HG02938 (cell line): ENCODE measurements at regions not wholly inside any gene's neighbourhood (a gene's known extent, or its start where the extent isn't known, plus 50 kb on each side); places are given as distances from the start of the nearest gene placed in this dataset.

Experiments used
- ATAC-seq: cut with Tn5 transposase; IDR thresholded peaks from one replicate; pipeline ENCODE4 v1.9.1; 2021; ENCODE audit warnings: mild to moderate bottlenecking, moderate library complexity; ENCODE audit not compliant: unreplicated experiment

GRCh38 chr5:5584236-5584745, 161.8 kb downstream of the ICE1 start:
- ATAC-seq: no peak

- ATAC-seq: no peak
These were observed 161.4 kb downstream of the ICE1 start for GRCh38 chr5:5583832-5584231.

DNA sequence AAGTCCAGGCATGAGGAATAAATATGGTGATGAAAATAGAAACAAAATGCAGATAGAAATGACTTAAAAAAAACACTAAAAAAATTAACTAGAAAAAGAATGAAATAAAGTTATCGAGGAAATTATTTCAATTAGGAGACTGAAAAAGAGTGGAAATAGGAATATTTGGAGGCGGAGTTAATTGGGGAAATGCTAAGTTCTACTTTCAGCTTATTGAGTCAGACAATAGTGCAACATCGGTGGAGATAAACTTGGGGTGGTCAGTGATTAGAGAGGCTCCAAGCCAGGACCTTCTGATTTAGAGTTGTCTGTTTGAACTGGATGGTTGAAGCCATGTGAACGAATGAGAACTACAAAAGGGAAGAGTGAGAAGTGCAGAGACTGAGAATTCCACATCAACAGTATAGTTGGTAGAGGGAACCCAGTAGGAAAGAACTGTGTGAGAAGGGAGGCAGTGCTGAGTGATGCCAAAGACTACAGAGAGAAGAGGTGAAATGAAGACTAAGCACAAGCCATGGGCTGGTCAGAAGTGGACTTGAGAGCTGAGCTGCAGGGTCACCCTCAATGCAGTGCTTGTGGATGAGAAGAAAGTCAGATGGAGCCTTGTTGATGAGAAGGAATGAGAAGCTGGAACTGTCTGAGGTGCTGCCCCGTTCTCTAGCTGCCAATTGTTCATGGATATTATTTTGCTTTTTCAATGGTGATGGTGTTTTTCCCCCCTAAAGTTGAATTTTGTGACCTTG, 160.7 kb downstream of the ICE1 start:
- no peak for ATAC-seq

- no peak for ATAC-seq
These were observed 158.6 kb downstream of the ICE1 start for GRCh38 chr5:5581080-5581479.

- no peak for ATAC-seq
These were observed 154.3 kb downstream of the ICE1 start for GRCh38 chr5:5576744-5577143.

- no peak for ATAC-seq
These were observed 153.0 kb downstream of the ICE1 start for GRCh38 chr5:5575461-5575860.

DNA sequence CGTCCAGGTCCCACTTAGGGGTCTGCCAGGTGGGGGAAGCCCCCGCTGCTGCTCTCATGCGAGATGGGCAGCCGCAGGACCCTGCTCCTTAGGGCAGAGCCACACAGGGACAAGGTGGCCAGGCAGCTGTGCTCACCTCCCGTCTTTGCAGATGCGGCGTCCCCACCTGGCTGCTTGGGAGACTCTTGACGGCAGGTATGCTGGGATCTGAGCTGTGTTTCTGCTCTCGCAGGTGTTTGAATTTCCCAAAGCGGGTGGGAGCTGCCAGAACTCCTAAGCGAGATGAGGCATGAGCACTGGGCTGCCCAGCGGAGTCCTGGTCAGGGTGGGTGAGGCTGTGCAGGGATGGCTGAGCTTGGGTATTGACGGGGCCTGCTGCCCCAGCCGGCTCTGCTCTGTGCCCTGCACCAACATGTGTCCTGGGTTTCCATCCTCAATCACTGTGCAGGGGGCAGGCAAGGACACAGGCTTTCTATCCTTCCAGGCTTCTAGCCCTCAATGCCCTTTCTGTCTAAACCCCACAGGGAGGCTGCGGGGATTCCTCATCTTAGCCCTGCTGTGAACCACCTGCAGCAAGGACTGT, 151.4 kb downstream of the ICE1 start:
- ATAC-seq: no peak

DNA sequence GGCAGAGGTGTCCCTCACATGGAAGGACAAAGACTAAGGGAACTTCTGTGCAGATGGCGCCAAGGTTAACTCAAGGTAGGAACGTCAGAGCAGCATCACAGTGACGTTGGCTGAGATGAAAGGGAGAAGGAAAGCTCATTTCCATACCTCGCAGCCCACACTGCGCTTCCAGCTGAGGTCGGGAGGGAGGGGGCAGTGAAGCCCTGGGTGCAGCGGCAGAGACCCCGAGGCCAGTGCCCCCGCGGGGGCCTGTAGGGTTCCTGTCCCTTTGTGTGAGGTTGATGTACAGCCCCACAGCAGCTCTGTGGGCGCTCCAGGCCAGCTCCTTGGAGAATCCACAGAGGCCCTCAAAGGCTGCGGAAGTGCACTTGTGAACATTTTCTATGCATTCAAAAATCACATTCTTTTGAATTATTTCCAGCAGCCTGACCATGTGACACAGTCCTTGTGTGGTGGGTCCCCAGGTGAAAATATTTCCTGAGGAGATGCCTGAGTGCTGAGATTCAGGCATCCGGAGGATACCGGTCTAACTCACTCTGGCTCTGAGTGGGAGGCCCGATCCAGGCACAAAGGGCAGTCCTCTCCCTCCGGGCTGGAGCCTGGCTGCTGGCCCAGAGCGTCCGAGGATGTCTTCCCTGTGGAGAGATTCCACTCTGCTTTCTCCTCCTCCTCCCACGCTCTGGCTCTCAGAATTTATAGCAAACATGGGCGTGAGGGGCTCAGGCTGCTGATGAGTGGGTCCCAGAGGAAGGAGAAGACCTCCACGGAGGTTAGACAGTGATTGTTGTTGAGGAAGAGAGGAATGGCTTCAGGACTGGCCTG, 150.7 kb downstream of the ICE1 start:
- no peak for ATAC-seq

DNA sequence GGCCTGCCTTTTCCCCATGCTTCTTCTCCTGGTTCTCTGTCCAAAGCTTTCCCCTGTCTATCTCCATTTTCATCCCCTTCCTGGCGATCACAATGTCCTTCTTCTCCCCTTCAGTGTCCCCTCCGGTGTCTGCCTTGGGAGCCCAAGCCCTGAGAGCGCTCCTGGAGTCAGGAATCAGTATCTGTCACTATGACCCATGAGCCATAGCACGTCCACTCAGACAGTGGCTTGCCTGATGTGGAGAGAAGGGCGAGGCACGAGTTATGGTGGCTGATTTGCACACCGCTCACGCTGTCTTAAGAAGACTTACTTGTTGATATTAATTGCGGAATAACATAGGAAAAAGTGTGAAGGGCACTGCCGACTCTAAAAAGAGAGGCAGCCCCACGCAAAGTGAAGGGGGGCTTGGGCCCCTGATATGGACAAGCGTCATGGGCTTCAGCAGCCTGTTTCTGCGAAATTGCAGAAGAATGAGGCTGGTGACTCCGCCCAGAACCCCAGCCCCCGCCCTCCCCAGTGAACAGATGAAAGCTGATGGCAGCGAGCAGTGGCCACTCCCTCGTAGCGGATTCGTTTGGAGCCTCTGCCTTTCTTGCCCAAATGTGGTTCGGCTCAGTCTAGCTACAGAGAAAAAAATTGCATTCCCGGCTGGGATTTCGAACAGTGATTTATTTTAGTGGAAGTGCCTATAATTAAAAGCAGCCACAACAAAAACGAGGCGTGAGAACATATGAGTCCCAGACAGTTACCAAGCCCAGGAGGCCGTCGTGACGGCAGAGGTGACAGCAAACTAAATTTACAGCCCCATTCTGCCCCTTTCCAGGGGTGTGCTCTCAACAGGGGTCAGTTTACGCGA, 149.8 kb downstream of the ICE1 start:
- no peak for ATAC-seq

- no peak for ATAC-seq
These were observed 148.2 kb downstream of the ICE1 start for GRCh38 chr5:5570646-5571045.

DNA sequence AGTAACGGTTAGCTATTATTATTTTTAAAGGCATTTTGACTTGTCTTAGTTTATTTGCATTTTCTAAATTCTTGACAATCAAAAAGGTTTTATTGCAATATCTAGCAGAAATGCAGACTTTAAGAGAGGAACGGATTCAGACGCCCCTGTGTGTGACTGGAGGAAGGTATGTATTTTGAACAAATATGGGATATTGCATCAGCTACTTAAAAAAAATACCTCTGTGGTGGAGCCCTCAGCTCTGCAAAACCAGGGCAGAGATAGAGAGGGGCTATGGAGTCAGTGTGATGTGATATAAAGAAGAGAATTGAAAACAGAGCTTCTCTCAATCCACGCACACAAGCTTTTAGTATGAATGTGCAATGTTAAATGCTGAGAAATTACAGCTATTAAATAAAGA, 142.4 kb downstream of the ICE1 start:
- no peak for ATAC-seq

DNA sequence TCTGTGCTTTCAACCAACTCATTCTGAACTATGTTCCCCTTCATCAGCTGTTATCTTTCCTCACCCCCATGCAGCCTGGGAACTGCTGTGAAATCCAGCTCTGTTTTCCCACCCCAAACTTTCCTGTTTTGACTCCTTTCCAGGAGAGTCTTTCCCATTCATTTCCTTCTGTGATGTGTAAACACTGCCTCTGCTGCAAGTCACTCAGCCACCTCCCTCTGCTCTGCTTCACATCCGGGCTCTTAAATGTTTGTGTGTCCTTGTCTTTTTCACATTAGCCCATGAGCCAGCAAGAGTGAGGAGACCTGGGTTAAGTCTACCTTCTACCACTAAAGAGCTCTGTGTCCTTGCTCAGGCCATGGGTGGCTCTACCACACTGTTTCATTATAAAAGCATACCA, 137.5 kb downstream of the ICE1 start:
- ATAC-seq: no peak

DNA sequence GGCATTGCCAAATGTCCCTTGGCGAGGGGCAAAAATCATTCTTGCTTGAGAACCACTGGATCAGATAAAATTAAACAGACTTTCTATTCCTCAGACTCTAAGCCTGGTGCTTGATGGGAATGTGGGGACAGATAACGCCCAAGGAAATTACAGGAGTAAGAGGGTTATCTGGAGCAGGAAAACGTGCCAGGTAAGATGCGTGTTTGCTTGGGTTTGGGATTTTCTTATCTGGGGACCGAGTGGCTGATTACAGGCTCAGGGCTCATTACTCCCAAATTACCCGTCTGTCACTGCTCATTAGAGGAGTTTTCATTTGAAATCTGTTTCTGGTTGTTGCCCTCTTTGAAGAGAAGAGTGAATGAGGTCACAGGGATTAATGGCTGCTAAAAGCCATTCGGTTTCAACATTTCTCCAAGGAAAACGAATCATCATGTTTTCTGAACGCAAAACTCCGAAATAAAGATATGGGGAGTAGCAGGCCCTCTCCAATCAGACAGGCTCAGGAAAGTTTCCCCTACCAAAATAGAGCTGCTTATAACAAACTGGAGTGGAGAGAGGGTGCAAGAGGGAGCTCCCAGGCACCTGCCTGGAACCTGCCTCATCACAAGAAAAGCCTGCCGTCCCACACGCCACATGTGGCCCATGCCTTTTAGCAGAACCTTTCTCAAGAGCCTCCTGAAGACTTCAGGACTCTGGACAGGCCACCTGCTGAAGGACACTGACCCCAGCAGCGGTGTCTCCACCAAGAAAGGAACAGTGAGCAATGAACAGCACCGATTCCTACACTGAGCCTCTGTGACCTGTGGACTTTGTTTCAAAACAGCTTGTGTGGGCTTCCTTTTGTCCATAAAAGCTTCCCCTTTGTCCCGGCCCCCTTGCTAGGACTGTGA, 136.4 kb downstream of the ICE1 start:
- no peak for ATAC-seq

GRCh38 chr5:5558102-5558501, 135.6 kb downstream of the ICE1 start:
- no peak for ATAC-seq

GRCh38 chr5:5551499-5551898, 129.0 kb downstream of the ICE1 start:
- ATAC-seq: no peak

GRCh38 chr5:5546408-5546807, 123.9 kb downstream of the ICE1 start:
- no peak for ATAC-seq

DNA sequence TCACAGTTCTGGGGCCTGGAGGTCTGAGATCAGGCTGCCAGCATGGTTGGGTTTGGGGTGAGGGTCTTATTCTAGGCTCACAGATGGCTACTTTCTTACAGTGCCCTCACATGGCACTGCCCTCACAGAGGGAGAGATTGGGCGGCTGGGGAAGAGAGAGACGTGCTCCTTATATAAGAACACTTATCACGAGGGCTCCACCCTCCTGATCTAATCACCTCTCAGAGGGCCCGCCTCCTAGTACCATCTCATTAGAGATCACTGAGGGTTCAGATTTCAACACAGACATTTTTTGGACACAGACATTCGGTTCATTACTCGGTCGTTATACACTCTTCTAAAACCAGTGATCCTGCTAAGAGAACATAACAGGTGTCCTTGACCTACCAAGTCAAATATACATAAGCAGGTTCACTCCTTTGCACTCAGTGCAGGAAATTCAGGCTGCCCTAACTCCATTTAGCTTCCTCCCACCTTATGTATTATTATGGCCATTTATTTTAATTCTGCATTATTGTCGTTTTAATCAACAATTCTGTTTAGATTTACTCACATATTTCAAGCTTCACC, 121.7 kb downstream of the ICE1 start:
- ATAC-seq: no peak

DNA sequence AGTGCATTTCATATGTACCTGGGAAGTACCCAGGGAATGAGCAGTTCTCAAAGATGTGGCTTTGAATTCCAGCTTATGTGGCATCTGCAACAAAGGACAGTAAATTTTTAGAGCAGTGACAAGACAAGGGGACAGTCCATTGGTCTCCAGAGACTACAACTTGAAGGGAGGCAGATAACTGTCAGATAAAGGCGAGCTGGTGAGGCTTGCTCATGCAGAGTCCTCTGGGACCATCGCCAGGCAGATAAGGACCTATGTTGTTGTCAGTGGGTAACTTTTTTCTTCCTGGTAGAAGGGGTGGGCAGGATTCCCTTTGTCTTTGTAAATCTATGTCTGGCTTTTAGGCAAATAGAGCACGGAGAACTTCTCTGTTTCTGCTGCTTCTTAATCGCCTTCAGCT, 120.2 kb downstream of the ICE1 start:
- no peak for ATAC-seq

DNA sequence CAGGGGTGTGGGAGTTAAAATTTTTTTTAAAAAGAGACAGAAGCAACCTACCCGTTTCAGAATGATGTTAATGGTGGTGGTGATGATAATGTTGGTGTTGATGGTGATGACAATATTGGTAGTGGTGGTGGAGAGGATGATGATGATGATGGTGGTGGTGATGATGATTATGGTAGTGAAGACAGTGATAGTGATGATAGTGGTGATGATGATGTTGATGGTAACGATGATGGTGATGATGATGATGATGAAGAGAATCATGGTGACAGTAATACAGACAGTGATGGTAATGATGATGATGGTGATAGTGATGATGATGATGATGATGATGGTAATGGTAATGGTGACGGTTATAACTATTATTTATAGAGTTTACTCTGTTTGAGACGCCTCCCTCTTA, 117.6 kb downstream of the ICE1 start:
- ATAC-seq: no peak
